ENCODE measurements at regions not wholly inside any gene's neighbourhood (a gene's known extent, or its start where the extent isn't known, plus 50 kb on each side); places are given as distances from the start of the nearest gene placed in this dataset.

GRCh38 chrX:71828086-71828485 is 64.9 kb downstream of the CXorf49B start:
- TF ChIP-seq CTCF (conservative IDR thresholded peaks at IDR 0.05; ENCODE audit: low read depth, low read length) (no peak), EZH2 (IDR thresholded peaks at IDR 0.05; ENCODE audit: borderline replicate concordance, low read depth, low read length, poor library complexity, severe bottlenecking) (no peak)

All from A673 (cell line).